ENCODE measurements at regions not wholly inside any gene's neighbourhood (a gene's known extent, or its start where the extent isn't known, plus 50 kb on each side); places are given as distances from the start of the nearest gene placed in this dataset.

GRCh38 chr1:209430107-209430506 is 153.4 kb upstream of the CAMK1G start:
- H3K79me2 ChIP-seq (ENCODE audit: insufficient read depth, low read length), result no peaks in the 10 kb centered on the region
- no peak overlapping the region for H2AFZ ChIP-seq (ENCODE audit: low read depth, low read length)
- no peak for DNase-seq
- H3K4me2 ChIP-seq (ENCODE audit: insufficient read depth, low read length), result no peak overlapping the region
- peaks cover 6% of the 10 kb centered on the region for H3K27me3 ChIP-seq (ENCODE audit: insufficient read depth, low read length, poor library complexity)
- no peak overlapping the region for H3K27ac ChIP-seq (ENCODE audit: low read length)
- H3K4me3 ChIP-seq (ENCODE audit: low read depth in 1 of 2, low read length in 2 of 2), result no peak overlapping the region
- H3K9me3 ChIP-seq (ENCODE audit: insufficient read depth, low read length, severe bottlenecking), result no peaks in the 10 kb centered on the region
- H4K20me1 ChIP-seq (ENCODE audit: insufficient read depth, low read length), result no peaks in the 10 kb centered on the region
- no peak overlapping the region for H3K9ac ChIP-seq (ENCODE audit: low read depth, low read length)
- no peak for ATAC-seq (ENCODE audit: insufficient read depth, low read depth)
- H3K36me3 ChIP-seq (ENCODE audit: insufficient read depth, low read length), result no peaks in the 10 kb centered on the region
- H3K4me1 ChIP-seq (ENCODE audit: insufficient read depth, low read length), result no peaks in the 10 kb centered on the region
- TF ChIP-seq EZH2 (IDR thresholded peaks at IDR 0.05; ENCODE audit: borderline replicate concordance, low read depth, low read length, severe bottlenecking) (no peak), CTCF (IDR thresholded peaks at IDR 0.05; ENCODE audit: borderline replicate concordance, extremely low read depth, low read length, poor library complexity, severe bottlenecking) (no peak)

GRCh38 chr1:209430821-209431259 is 152.7 kb upstream of the CAMK1G start:
- Histone ChIP-seq H3K79me2 (ENCODE audit: insufficient read depth, low read length) (no peaks in the 10 kb centered on the region), H3K9ac (ENCODE audit: low read depth, low read length) (no peak overlapping the region), H4K20me1 (ENCODE audit: insufficient read depth, low read length) (no peaks in the 10 kb centered on the region), H2AFZ (ENCODE audit: low read depth, low read length) (no peak overlapping the region), H3K36me3 (ENCODE audit: insufficient read depth, low read length) (no peaks in the 10 kb centered on the region), H3K4me2 (ENCODE audit: insufficient read depth, low read length) (no peak overlapping the region), H3K4me1 (ENCODE audit: insufficient read depth, low read length) (no peaks in the 10 kb centered on the region), H3K4me3 (ENCODE audit: low read depth in 1 of 2, low read length in 2 of 2) (no peak overlapping the region), H3K27me3 (ENCODE audit: insufficient read depth, low read length, poor library complexity) (peaks cover 6% of the 10 kb centered on the region), H3K9me3 (ENCODE audit: insufficient read depth, low read length, severe bottlenecking) (no peaks in the 10 kb centered on the region), H3K27ac (ENCODE audit: low read length) (no peak overlapping the region)
- DNase-seq (no peak), ATAC-seq (ENCODE audit: insufficient read depth, low read depth) (no peak)
- TF ChIP-seq CTCF (IDR thresholded peaks at IDR 0.05; ENCODE audit: borderline replicate concordance, extremely low read depth, low read length, poor library complexity, severe bottlenecking) (no peak), EZH2 (IDR thresholded peaks at IDR 0.05; ENCODE audit: borderline replicate concordance, low read depth, low read length, severe bottlenecking) (no peak)

GRCh38 chr1:209431402-209431801 is 152.1 kb upstream of the CAMK1G start:
- Histone ChIP-seq H3K4me3 (ENCODE audit: low read depth in 1 of 2, low read length in 2 of 2) (no peak overlapping the region), H3K27me3 (ENCODE audit: insufficient read depth, low read length, poor library complexity) (peaks cover 6% of the 10 kb centered on the region), H3K27ac (ENCODE audit: low read length) (no peak overlapping the region), H3K36me3 (ENCODE audit: insufficient read depth, low read length) (no peaks in the 10 kb centered on the region), H3K4me2 (ENCODE audit: insufficient read depth, low read length) (no peak overlapping the region), H3K9me3 (ENCODE audit: insufficient read depth, low read length, severe bottlenecking) (no peaks in the 10 kb centered on the region), H2AFZ (ENCODE audit: low read depth, low read length) (no peak overlapping the region), H3K4me1 (ENCODE audit: insufficient read depth, low read length) (no peaks in the 10 kb centered on the region), H3K9ac (ENCODE audit: low read depth, low read length) (no peak overlapping the region), H3K79me2 (ENCODE audit: insufficient read depth, low read length) (no peaks in the 10 kb centered on the region), H4K20me1 (ENCODE audit: insufficient read depth, low read length) (no peaks in the 10 kb centered on the region)
- ATAC-seq (ENCODE audit: insufficient read depth, low read depth) (no peak), DNase-seq (no peak)
- TF ChIP-seq CTCF (IDR thresholded peaks at IDR 0.05; ENCODE audit: borderline replicate concordance, extremely low read depth, low read length, poor library complexity, severe bottlenecking) (no peak), EZH2 (IDR thresholded peaks at IDR 0.05; ENCODE audit: borderline replicate concordance, low read depth, low read length, severe bottlenecking) (no peak)

All from DND-41 (cell line).